ENCODE measurements at regions not wholly inside any gene's neighbourhood (a gene's known extent, or its start where the extent isn't known, plus 50 kb on each side); places are given as distances from the start of the nearest gene placed in this dataset.

- no peak for DNase-seq
Observed at GRCh38 chr11:134906356-134906955, 494.4 kb upstream of the B3GAT1 start.

GRCh38 chr11:134905928-134906327 lies 493.9 kb upstream of the B3GAT1 start:
- DNase-seq = no peak

DNA sequence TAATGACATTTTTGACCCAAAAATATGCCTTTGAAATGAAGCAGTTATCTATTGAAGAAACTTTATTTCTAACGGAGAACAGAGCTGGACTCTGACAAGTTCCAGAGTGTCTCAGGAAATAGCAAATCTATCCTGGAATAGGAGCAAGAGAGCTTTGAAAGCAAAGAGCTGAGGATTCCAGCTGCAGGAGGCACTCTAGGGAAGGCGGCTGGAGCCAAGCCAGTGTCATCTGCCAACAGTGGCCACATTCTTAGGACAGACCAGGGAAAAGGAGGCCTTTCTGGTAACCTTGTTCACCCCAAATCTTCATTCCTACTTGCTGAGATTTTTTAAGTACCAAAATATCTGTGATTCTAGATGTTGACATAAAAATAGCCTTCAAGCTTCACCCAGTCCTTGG lies 493.5 kb upstream of the B3GAT1 start:
- no peak for DNase-seq

- no peak for DNase-seq
Observed at GRCh38 chr11:134904103-134904790, 492.2 kb upstream of the B3GAT1 start.

DNA sequence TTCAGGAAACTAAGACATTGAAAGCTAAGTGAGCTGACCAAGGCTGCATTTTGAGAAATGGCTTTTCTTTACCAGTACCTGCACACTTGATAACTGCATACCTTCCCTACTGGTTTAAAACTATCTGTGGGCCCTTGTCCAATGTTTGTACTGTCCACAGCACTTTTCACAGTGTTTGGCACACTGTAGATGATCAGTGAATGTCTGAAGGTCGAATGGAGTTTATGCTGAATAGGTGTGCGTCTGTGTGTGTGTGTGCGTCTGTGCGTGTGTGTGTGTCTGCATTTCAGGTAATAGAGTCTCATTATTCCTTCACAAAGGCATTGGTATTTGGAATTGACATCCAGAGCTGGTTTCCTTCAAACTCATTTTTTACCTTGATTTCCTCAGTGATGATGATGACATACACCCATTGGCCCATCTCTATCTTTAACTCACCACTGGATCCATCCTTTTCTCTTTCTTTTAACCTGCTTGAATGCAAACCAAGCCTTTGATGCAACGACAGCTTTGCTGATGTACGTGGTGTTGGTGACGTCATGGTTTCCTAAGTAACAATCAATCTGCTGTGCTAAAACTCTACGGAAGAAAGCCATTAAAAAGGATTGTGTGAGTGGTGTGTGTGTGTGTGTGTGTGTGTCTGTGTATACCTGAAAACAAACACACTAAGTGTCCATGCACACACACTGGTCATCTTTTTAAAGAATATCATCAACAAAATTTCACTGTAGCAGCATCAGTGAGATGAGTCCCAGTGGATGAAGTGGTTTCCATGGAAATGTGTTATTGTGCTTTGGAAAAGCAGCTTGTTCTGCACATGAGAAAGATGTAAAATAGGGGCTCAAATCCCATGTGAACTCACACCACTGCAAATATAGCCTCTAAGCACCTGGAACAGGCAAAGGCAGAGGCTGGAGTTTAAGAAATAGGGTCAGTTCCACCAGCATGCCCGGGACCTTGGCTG lies 490.2 kb upstream of the B3GAT1 start:
- no peak for DNase-seq

GRCh38 chr11:134901542-134901941 lies 489.5 kb upstream of the B3GAT1 start:
- no peak for DNase-seq

GRCh38 chr11:134893810-134894685 lies 482.0 kb upstream of the B3GAT1 start:
- DNase-seq = no peak

- no peak for DNase-seq
Observed at GRCh38 chr11:134890446-134890845, 478.4 kb upstream of the B3GAT1 start.

DNA sequence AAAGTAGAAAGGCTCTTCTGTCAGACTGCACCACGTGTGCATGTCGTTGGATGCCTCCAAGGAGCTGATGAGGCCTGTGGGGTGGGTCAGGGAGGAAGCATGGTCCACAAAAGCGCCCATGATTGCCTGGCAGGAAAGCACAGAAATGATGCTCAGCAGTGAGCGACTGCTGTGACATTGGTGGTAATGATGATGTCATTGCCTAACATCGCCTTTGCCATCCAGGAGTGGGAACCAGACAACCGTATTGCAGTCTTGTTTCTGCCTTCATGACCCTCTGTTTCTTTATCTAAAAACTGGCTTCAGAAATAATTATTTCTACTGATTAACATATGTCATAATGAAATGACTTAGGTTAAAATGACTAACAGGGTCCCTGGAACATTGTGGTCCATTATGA lies 477.8 kb upstream of the B3GAT1 start:
- DNase-seq = no peak

DNA sequence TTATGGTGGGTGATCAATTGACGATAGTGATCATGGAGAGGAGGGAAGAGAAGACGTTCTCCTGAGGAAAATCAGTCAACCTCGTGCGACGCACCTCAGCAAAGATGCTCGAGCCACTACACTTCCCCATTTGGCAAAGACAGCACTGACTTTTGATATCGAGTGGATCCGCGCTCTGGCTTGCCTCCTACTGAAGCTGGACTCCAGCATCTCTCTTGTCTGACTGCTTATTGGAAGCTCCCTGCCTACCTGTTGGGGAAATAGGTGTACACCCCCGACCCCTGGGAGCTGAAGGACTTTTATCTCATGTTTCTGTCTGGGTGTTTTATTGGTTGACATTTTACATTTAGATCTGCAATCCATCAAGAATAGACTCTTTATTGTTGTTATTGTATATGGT lies 476.8 kb upstream of the B3GAT1 start:
- DNase-seq = no peak

GRCh38 chr11:134887896-134888295 lies 475.9 kb upstream of the B3GAT1 start:
- DNase-seq = no peak

- no peak for DNase-seq
Observed at GRCh38 chr11:134883484-134883883, 471.4 kb upstream of the B3GAT1 start.

- no peak for DNase-seq
Observed at GRCh38 chr11:134882671-134883297, 470.7 kb upstream of the B3GAT1 start.

GRCh38 chr11:134882141-134882540 lies 470.1 kb upstream of the B3GAT1 start:
- DNase-seq = no peak

GRCh38 chr11:134880788-134881187 lies 468.7 kb upstream of the B3GAT1 start:
- no peak for DNase-seq

DNA sequence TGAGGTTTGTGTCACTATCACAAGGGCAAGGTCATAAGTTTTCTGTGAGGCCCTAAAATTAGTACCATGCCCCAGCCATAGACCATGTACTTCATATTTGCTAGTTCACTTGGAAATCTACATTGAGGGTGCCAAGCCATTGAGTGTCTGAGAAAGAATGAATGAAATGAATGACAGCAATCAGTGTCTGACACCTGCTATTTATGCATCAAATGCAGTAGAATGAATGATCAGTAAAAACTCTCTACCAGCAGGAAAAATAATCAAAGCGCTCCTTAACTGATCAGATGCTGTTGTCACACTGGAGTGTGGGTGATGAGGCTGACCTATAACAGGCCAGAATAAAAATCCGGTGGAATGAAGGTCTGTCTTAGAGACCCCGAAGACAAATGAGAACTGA lies 467.9 kb upstream of the B3GAT1 start:
- no peak for DNase-seq

- DNase-seq = no peak
Observed at GRCh38 chr11:134879341-134879740, 467.3 kb upstream of the B3GAT1 start.

DNA sequence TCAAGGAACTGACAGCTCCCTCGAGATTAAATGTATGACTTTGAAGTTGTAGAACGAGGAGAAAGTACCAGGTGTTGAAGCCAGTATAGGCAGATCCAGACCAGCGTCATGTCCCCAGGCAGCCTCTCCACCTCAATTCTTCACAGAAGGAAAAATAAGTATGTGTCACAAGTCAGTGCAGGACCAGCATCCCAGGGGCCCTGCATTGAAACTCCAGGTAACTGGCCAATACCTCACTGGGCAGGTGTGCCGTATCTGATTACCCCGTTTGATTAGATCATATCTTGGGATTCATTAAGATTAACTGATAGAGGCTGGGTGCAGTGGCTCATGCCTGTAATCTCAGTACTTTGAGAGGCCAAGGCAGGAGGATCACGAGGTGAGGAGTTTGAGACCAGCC lies 466.7 kb upstream of the B3GAT1 start:
- DNase-seq = no peak

DNA sequence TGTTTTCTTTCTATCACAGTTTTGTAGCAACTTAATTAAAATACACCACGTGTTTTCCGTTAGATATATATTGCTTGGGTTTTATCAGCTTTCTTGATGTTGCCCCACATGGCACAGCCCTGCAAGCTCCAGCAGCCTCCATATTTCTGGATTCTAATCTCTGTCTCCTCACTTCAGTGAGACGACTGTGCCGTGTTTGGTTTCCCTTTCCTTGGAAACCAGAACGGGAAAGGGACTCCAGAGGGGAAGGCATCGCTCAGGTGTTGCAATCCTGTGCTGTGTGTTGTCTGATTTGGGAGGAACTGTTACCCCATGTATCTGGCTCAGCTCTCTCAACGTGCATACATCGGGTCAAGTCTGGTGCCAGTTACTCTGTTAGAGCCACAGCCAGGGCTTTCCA lies 464.2 kb upstream of the B3GAT1 start:
- no peak for DNase-seq

- no peak for DNase-seq
Observed at GRCh38 chr11:134866981-134867675, 455.1 kb upstream of the B3GAT1 start.

GRCh38 chr11:134866215-134866614 lies 454.2 kb upstream of the B3GAT1 start:
- DNase-seq = no peak

DNA sequence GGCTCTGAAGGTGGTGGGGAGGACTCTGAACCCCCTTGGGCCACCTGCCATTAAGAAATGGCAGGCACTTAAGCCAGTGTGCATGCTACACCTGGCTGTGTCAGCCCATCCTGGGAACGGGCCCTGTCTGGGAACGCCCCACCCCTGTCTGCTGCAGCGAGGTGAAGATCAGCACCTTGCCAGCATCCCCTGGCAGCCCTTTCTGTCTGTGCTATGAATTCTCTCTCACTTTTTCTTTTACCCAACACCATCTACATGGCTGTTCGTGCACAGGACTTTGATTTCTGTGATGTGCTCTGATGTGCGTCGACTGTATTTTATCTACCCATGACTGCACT lies 452.9 kb upstream of the B3GAT1 start:
- no peak for DNase-seq
